ENCODE measurements at regions not wholly inside any gene's neighbourhood (a gene's known extent, or its start where the extent isn't known, plus 50 kb on each side); places are given as distances from the start of the nearest gene placed in this dataset.

DNA sequence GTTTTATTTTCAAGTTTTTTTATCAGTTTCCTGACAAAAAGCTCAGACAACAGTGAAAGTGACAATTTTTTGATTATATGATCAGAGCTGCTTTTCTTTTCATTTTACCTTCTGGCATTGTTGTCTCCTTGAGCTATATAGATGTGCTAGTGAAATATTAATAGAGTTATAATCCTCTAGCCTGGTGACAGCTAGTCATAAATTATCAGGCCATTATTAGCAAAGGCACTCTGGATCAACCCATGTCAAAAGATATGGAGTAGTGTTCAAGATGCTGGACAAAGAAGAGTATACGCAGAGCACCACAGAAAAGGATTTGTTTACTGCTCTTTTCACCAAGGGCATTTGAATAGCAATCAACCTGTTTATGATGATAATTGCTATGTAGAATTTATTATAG, 1230.1 kb downstream of the HACE1 start:
- Histone ChIP-seq H3K36me3 (replicated peaks; ENCODE audit: low read depth, low read length) (no peaks in the 10 kb centered on the region), H3K27ac (ENCODE audit: low read length) (no peak overlapping the region), H3K9ac (ENCODE audit: low read length) (no peak overlapping the region), H4K20me1 (ENCODE audit: insufficient read depth, low read length) (no peaks in the 10 kb centered on the region), H3K4me2 (ENCODE audit: low read length) (no peak overlapping the region), H3K4me3 (ENCODE audit: low read length) (no peak overlapping the region), H3K27me3 (ENCODE audit: low read depth, low read length) (no peaks in the 10 kb centered on the region), H3K4me1 (ENCODE audit: low read length) (no peaks in the 10 kb centered on the region), H3K9me3 (ENCODE audit: insufficient read depth, low read length) (no peaks in the 10 kb centered on the region), H3K79me2 (ENCODE audit: low read length) (no peaks in the 10 kb centered on the region), H2AFZ (ENCODE audit: low read depth, low read length) (no peak overlapping the region)
- TF ChIP-seq, protein P1, sequence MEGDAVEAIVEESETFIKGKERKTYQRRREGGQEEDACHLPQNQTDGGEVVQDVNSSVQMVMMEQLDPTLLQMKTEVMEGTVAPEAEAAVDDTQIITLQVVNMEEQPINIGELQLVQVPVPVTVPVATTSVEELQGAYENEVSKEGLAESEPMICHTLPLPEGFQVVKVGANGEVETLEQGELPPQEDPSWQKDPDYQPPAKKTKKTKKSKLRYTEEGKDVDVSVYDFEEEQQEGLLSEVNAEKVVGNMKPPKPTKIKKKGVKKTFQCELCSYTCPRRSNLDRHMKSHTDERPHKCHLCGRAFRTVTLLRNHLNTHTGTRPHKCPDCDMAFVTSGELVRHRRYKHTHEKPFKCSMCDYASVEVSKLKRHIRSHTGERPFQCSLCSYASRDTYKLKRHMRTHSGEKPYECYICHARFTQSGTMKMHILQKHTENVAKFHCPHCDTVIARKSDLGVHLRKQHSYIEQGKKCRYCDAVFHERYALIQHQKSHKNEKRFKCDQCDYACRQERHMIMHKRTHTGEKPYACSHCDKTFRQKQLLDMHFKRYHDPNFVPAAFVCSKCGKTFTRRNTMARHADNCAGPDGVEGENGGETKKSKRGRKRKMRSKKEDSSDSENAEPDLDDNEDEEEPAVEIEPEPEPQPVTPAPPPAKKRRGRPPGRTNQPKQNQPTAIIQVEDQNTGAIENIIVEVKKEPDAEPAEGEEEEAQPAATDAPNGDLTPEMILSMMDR (IDR thresholded peaks at IDR 0.05; ENCODE audit: low read depth, low read length), result no peak

DNA sequence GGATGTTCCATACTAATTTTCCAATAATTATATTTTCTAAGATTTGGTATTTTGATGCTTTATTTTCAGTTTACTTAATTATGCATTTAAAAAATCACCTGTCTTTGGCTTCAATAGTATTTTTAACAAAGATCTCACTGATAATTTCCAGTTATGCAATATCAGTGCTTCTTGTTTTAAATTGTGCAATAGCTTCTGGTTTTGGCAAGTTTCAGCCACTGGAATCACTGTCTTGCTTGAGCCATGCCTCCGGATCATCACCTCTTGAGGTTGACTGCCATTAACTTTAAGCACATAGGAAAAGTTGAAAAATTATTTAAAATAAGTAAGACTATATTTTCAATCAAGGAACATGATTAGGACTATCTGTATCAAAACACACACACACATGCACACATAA, 1242.1 kb downstream of the HACE1 start:
- Histone ChIP-seq H3K9me3 (ENCODE audit: insufficient read depth, low read length) (no peaks in the 10 kb centered on the region), H3K4me1 (ENCODE audit: low read length) (no peaks in the 10 kb centered on the region), H3K9ac (ENCODE audit: low read length) (no peak overlapping the region), H3K4me3 (ENCODE audit: low read length) (no peak overlapping the region), H3K79me2 (ENCODE audit: low read length) (no peaks in the 10 kb centered on the region), H2AFZ (ENCODE audit: low read depth, low read length) (no peak overlapping the region), H3K36me3 (replicated peaks; ENCODE audit: low read depth, low read length) (no peaks in the 10 kb centered on the region), H3K27me3 (ENCODE audit: low read depth, low read length) (no peaks in the 10 kb centered on the region), H3K4me2 (ENCODE audit: low read length) (no peak overlapping the region), H4K20me1 (ENCODE audit: insufficient read depth, low read length) (no peaks in the 10 kb centered on the region), H3K27ac (ENCODE audit: low read length) (no peak overlapping the region)
- no peak for TF ChIP-seq EZH2phosphoT487 (IDR thresholded peaks at IDR 0.05; ENCODE audit: low read depth)
- TF ChIP-seq, protein P1 (IDR thresholded peaks at IDR 0.05; ENCODE audit: low read depth, low read length), result no peak

DNA sequence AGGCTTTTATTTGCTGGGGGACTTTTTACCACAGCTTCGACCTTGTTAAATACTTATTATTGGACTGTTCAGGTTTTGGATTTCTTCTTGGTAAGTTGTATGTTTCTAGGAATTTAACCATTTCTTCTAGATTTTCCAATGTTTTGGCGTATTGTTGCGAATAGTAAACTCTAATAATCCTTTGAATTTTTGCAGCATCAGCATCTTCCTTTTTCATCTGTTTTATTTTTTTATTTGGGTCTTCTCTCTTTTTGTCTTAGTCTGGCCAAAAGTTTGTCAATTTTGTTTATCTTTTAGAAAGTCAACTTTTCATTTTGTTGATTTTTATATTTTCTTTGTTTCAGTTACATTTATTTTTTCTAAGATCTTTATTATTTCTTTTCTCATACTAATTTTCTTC, 1272.0 kb downstream of the HACE1 start:
- no peak overlapping the region for H3K27ac ChIP-seq (ENCODE audit: low read length)
- H3K4me3 ChIP-seq (ENCODE audit: low read length), result no peak overlapping the region
- TF ChIP-seq, protein P1 (IDR thresholded peaks at IDR 0.05; ENCODE audit: low read depth, low read length), result no peak
- no peak for TF ChIP-seq EZH2phosphoT487 (IDR thresholded peaks at IDR 0.05; ENCODE audit: low read depth)
- H2AFZ ChIP-seq (ENCODE audit: low read depth, low read length), result no peak overlapping the region
- no peaks in the 10 kb centered on the region for H3K79me2 ChIP-seq (ENCODE audit: low read length)
- no peaks in the 10 kb centered on the region for H4K20me1 ChIP-seq (ENCODE audit: insufficient read depth, low read length)
- H3K4me1 ChIP-seq (ENCODE audit: low read length), result no peaks in the 10 kb centered on the region
- no peaks in the 10 kb centered on the region for H3K27me3 ChIP-seq (ENCODE audit: low read depth, low read length)
- no peak overlapping the region for H3K9ac ChIP-seq (ENCODE audit: low read length)
- H3K36me3 ChIP-seq (replicated peaks; ENCODE audit: low read depth, low read length), result no peaks in the 10 kb centered on the region
- no peak overlapping the region for H3K4me2 ChIP-seq (ENCODE audit: low read length)
- no peaks in the 10 kb centered on the region for H3K9me3 ChIP-seq (ENCODE audit: insufficient read depth, low read length)

DNA sequence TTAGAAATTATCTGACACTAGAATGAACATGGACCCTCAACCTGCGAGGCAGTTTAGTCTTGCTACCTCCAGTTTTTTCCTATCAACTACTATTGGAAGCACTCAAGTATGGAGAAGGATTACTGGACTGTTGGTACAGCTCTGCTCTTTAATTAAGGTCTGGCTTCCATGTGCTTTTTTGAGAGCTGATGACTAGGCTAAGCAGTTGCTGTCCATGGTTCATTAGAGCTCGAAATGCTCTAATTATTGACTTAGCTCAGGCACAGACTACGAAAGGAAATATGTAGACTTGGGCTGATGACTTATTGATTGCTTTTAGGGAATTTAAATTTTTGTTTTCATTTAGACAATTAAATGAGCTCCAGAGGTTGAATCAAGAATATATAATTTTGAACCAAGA, 1281.6 kb downstream of the HACE1 start:
- Histone ChIP-seq H2AFZ (ENCODE audit: low read depth, low read length) (no peak overlapping the region), H3K9me3 (ENCODE audit: insufficient read depth, low read length) (no peaks in the 10 kb centered on the region), H3K4me3 (ENCODE audit: low read length) (no peak overlapping the region), H3K4me1 (ENCODE audit: low read length) (no peaks in the 10 kb centered on the region), H3K36me3 (replicated peaks; ENCODE audit: low read depth, low read length) (no peaks in the 10 kb centered on the region), H3K27me3 (ENCODE audit: low read depth, low read length) (no peaks in the 10 kb centered on the region), H3K4me2 (ENCODE audit: low read length) (no peak overlapping the region), H3K27ac (ENCODE audit: low read length) (no peak overlapping the region), H4K20me1 (ENCODE audit: insufficient read depth, low read length) (no peaks in the 10 kb centered on the region), H3K9ac (ENCODE audit: low read length) (no peak overlapping the region), H3K79me2 (ENCODE audit: low read length) (no peaks in the 10 kb centered on the region)
- TF ChIP-seq, protein P1 (IDR thresholded peaks at IDR 0.05; ENCODE audit: low read depth, low read length), result no peak
- no peak for TF ChIP-seq EZH2phosphoT487 (IDR thresholded peaks at IDR 0.05; ENCODE audit: low read depth)
